ENCODE measurements at regions not wholly inside any gene's neighbourhood (a gene's known extent, or its start where the extent isn't known, plus 50 kb on each side); places are given as distances from the start of the nearest gene placed in this dataset.

- TF ChIP-seq CTCF (IDR thresholded peaks at IDR 0.05) (no peak), POLR2A (IDR thresholded peaks at IDR 0.05) (no peak)
Measured at GRCh38 chr11:15757048-15757698, 599.2 kb downstream of the SOX6 start.
